A673 (cell line): ENCODE measurements at regions not wholly inside any gene's neighbourhood (a gene's known extent, or its start where the extent isn't known, plus 50 kb on each side); places are given as distances from the start of the nearest gene placed in this dataset.

Experiments
- CTCF ChIP-seq: fragments of 300-800, 200-600 bp; sonication (generic); conservative IDR thresholded peaks from 2 replicates; pipeline ENCODE4 v1.5.1; 2017; ENCODE audit warnings: low read depth, mild to moderate bottlenecking, antibody characterized with exemption, low read length, moderate library complexity, mixed read lengths
- EZH2 ChIP-seq: fragments of 200-600 bp; sonication (generic); IDR thresholded peaks from 2 replicates; pipeline ENCODE4 v1.6.1; 2017; ENCODE audit warnings: borderline replicate concordance, low read depth, mild to moderate bottlenecking, mixed read lengths, antibody characterized with exemption, low read length; ENCODE audit not compliant: poor library complexity, severe bottlenecking

GRCh38 chr10:21368022-21368582 lies 157.4 kb downstream of the SKIDA1 start:
- TF ChIP-seq CTCF = no peak
- TF ChIP-seq EZH2 = no peak
